GM12892 (cell line): ENCODE measurements at regions not wholly inside any gene's neighbourhood (a gene's known extent, or its start where the extent isn't known, plus 50 kb on each side); places are given as distances from the start of the nearest gene placed in this dataset.

ENCODE experiments used
- POLR2A ChIP-seq: IDR thresholded peaks from 2 replicates; pipeline ENCODE4 v1.6.1; 2011; ENCODE audit warnings: low read depth, low read length, control low read depth
- POLR2AphosphoS5 ChIP-seq: IDR thresholded peaks from 2 replicates; pipeline ENCODE4 v1.6.1; 2011; ENCODE audit warnings: low read depth, low read length, control low read depth
- TAF1 ChIP-seq: IDR thresholded peaks from 2 replicates; pipeline ENCODE4 v1.6.1; 2011; ENCODE audit warnings: low read depth, mild to moderate bottlenecking, control low read depth, low read length, borderline replicate concordance

DNA sequence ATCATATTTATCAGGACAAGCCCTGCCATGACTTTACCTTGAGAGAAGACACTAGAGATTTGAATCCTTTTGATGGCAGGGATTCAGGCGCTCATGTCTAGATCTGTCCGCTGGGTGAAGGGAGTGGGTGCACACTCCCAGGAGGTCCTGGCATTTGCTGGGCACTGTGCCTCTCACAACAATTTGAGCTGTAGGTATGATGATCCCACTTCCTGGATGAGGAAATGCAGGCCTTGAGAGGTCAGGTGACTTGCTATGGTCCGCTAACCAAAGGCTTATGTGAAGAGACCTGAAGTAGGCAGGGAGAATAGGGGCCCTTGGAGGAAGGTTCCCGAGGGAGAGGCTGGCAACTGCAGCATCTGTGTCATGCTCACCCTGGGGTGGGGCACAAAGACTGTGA, 206.1 kb downstream of the HAUS1 start:
- no peak for TF ChIP-seq POLR2AphosphoS5
- no peak for TF ChIP-seq POLR2A
- TF ChIP-seq TAF1 = no peak
